Liver (tissue), 8 donors: ENCODE measurements at regions not wholly inside any gene's neighbourhood (a gene's known extent, or its start where the extent isn't known, plus 50 kb on each side); places are given as distances from the start of the nearest gene placed in this dataset.

Source experiments
- DNase-seq: peaks from one replicate; pipeline ENCODE4 v3.0.0-alpha.2; 2017; ENCODE audit warnings: low spot score
- H3K27ac ChIP-seq, 2 donors: one replicate each; pipeline ENCODE4 v1.7.0; 2013; ENCODE audit warnings: inconsistent platforms in 2 of 2, low read length in 2 of 2, control low read depth in 1 of 2, low read depth in 1 of 2, mild to moderate bottlenecking in 1 of 2
- H3K27me3 ChIP-seq, 4 donors: one replicate each; pipeline versions ENCODE4 v1.6.1 to v1.7.0; 2013; ENCODE audit warnings: low read length in 3 of 4, inconsistent platforms in 1 of 4, mild to moderate bottlenecking in 1 of 4, moderate library complexity in 1 of 4; ENCODE audit not compliant: control insufficient read depth in 4 of 4, insufficient read depth in 4 of 4
- H3K36me3 ChIP-seq, 4 donors: one replicate each; pipeline versions ENCODE4 v1.6.1 to v1.7.0; 2013; ENCODE audit warnings: low read length in 3 of 4, mild to moderate bottlenecking in 3 of 4, low read depth in 1 of 4, moderate library complexity in 1 of 4; ENCODE audit not compliant: control insufficient read depth in 4 of 4, insufficient read depth in 3 of 4
- H3K4me1 ChIP-seq, 4 donors: one replicate each; pipeline versions ENCODE4 v1.6.1 to v1.7.0; 2013; ENCODE audit warnings: low read length in 3 of 4, mild to moderate bottlenecking in 3 of 4, moderate library complexity in 1 of 4; ENCODE audit not compliant: control insufficient read depth in 4 of 4, insufficient read depth in 4 of 4
- H3K4me3 ChIP-seq, 3 donors: one replicate each; pipeline versions ENCODE4 v1.6.1 to v1.7.0; 2013; ENCODE audit warnings: low read length in 3 of 3, control low read depth in 1 of 3, low read depth in 1 of 3, mild to moderate bottlenecking in 1 of 3
- H3K9ac ChIP-seq, 2 donors: one replicate each; pipeline ENCODE4 v1.7.0; 2013; ENCODE audit warnings: low read length in 2 of 2, mild to moderate bottlenecking in 2 of 2, moderate library complexity in 2 of 2, control low read depth in 1 of 2, low read depth in 1 of 2
- H3K9me3 ChIP-seq, 4 donors: one replicate each; pipeline versions ENCODE4 v1.6.1 to v1.7.0; 2013; ENCODE audit warnings: low read length in 3 of 4; ENCODE audit not compliant: control insufficient read depth in 4 of 4
- ATF3 ChIP-seq: IDR thresholded peaks from 2 replicates; pipeline ENCODE4 v1.6.1; 2016; ENCODE audit warnings: antibody characterized with exemption
- CTCF ChIP-seq: fragments of 150-350 bp; IDR thresholded peaks from 2 replicates; pipeline ENCODE4 v1.5.1; 2017; ENCODE audit warnings: improper control_type of control experiment, low read depth, low read length; ENCODE audit not compliant: missing input control
- EGR1 ChIP-seq, 2 donors: IDR thresholded peaks; 2 replicates each; pipeline ENCODE4 v1.6.1; 2016 to 2018; ENCODE audit warnings: antibody characterized with exemption in 2 of 2, low read depth in 2 of 2
- FOXA1 ChIP-seq: IDR thresholded peaks from 2 replicates; pipeline ENCODE4 v1.6.1; 2016; ENCODE audit warnings: antibody characterized with exemption
- FOXA2 ChIP-seq: IDR thresholded peaks from 2 replicates; pipeline ENCODE4 v1.6.1; 2016; ENCODE audit warnings: antibody characterized with exemption
- GABPA ChIP-seq, 2 donors: IDR thresholded peaks in 1 of 2; conservative IDR thresholded peaks in 1 of 2; 2 replicates each; pipeline ENCODE4 v1.6.1; 2016; ENCODE audit warnings: antibody characterized with exemption in 2 of 2, mild to moderate bottlenecking in 1 of 2, moderate library complexity in 1 of 2
- HNF4A ChIP-seq, 2 donors: conservative IDR thresholded peaks; 2 replicates each; pipeline ENCODE4 v1.6.1; 2016; ENCODE audit warnings: antibody characterized with exemption in 2 of 2, mild to moderate bottlenecking in 2 of 2
- JUND ChIP-seq, 2 donors: IDR thresholded peaks; 2 replicates each; pipeline ENCODE4 v1.6.1; 2016; ENCODE audit warnings: antibody characterized with exemption in 2 of 2
- MAX ChIP-seq: IDR thresholded peaks from 2 replicates; pipeline ENCODE4 v1.6.1; 2016; ENCODE audit warnings: antibody characterized with exemption
- NR2F2 ChIP-seq: IDR thresholded peaks from 2 replicates; pipeline ENCODE4 v1.6.1; 2016; ENCODE audit warnings: antibody characterized with exemption
- RAD21 ChIP-seq, 2 donors: IDR thresholded peaks; 2 replicates each; pipeline ENCODE4 v1.6.1; 2016; ENCODE audit warnings: antibody characterized with exemption in 2 of 2, mild to moderate bottlenecking in 2 of 2
- REST ChIP-seq: IDR thresholded peaks from 2 replicates; pipeline ENCODE4 v1.6.1; 2016; ENCODE audit warnings: antibody characterized with exemption, mild to moderate bottlenecking
- RXRA ChIP-seq, 2 donors: IDR thresholded peaks; 2 replicates each; pipeline ENCODE4 v1.6.1; 2017 to 2018; ENCODE audit warnings: antibody characterized with exemption in 2 of 2, mild to moderate bottlenecking in 1 of 2
- SP1 ChIP-seq: IDR thresholded peaks from 2 replicates; pipeline ENCODE4 v1.6.1; 2018; ENCODE audit warnings: antibody characterized with exemption, mild to moderate bottlenecking
- TAF1 ChIP-seq: conservative IDR thresholded peaks from 2 replicates; pipeline ENCODE4 v1.6.1; 2016; ENCODE audit warnings: antibody characterized with exemption, mild to moderate bottlenecking
- YY1 ChIP-seq: IDR thresholded peaks from 2 replicates; pipeline ENCODE4 v1.6.1; 2016; ENCODE audit warnings: antibody characterized with exemption, mild to moderate bottlenecking
- ZBTB33 ChIP-seq: IDR thresholded peaks from 2 replicates; pipeline ENCODE4 v1.6.1; 2016; ENCODE audit warnings: antibody characterized with exemption
- WGBS: extraction: QIAGEN DNeasy Blood & Tissue Kit; methylation state at CpG from one replicate; pipeline ENCODE4 v1.1.7; 2013; 5-methylcytosine and 5-hydroxymethylcytosine counted together
- donor health status: healthy.
- donor health status: healthy.
- donor health status: healthy.
- donor health status: healthy.
- donor health status: healthy.

GRCh38 chr4:61068060-61068459 is 132.1 kb upstream of the ADGRL3 start:
- no peaks in the 10 kb centered on the region for H3K9me3 ChIP-seq
- H3K27me3 ChIP-seq: no peaks in the 10 kb centered on the region
- no peak overlapping the region for H3K27ac ChIP-seq
- no peak for TF ChIP-seq TAF1
- no peak for TF ChIP-seq YY1
- no peak for TF ChIP-seq FOXA2
- TF ChIP-seq ATF3: no peak
- H3K4me1 ChIP-seq: no peaks in the 10 kb centered on the region
- H3K4me3 ChIP-seq: no peak overlapping the region
- DNase-seq: no peak
- no peak overlapping the region for H3K9ac ChIP-seq
- WGBS: 65% methylated on average over 2 of the region's 2 CpGs
- no peaks in the 10 kb centered on the region for H3K36me3 ChIP-seq

GRCh38 chr4:61068745-61069144 is 131.4 kb upstream of the ADGRL3 start:
- Histone ChIP-seq H3K4me3 (no peak overlapping the region), H3K36me3 (no peaks in the 10 kb centered on the region), H3K9ac (no peak overlapping the region), H3K27ac (no peak overlapping the region), H3K4me1 (no peaks in the 10 kb centered on the region), H3K9me3 (no peaks in the 10 kb centered on the region), H3K27me3 (no peaks in the 10 kb centered on the region)
- WGBS: 63% methylated on average over 5 of the region's 5 CpGs
- TF ChIP-seq ZBTB33 (no peak), YY1 (no peak), SP1 (no peak), ATF3 (no peak), EGR1 (IDR thresholded peaks at IDR 0.05; ENCODE audit: low read depth in 2 of 2) (no peak), MAX (no peak)
- DNase-seq: no peak

GRCh38 chr4:61070269-61070668 is 129.9 kb upstream of the ADGRL3 start:
- no peak overlapping the region for H3K4me3 ChIP-seq
- H3K4me1 ChIP-seq: no peaks in the 10 kb centered on the region
- DNase-seq: no peak
- no peaks in the 10 kb centered on the region for H3K27me3 ChIP-seq
- no peak overlapping the region for H3K27ac ChIP-seq
- WGBS: 69% methylated on average over 3 of the region's 3 CpGs
- no peaks in the 10 kb centered on the region for H3K36me3 ChIP-seq
- H3K9me3 ChIP-seq: no peaks in the 10 kb centered on the region
- no peak overlapping the region for H3K9ac ChIP-seq
- no peak for TF ChIP-seq FOXA1
- no peak for TF ChIP-seq YY1
- no peak for TF ChIP-seq GABPA (IDR thresholded peaks at IDR 0.05 in 1 of 2, conservative IDR thresholded peaks at IDR 0.05 in 1 of 2)
- TF ChIP-seq CTCF: no peak
- no peak for TF ChIP-seq HNF4A (conservative IDR thresholded peaks at IDR 0.05)
- TF ChIP-seq NR2F2: no peak
- no peak for TF ChIP-seq EGR1 (IDR thresholded peaks at IDR 0.05; ENCODE audit: low read depth in 2 of 2)
- TF ChIP-seq RXRA (IDR thresholded peaks at IDR 0.05): no peak
- no peak for TF ChIP-seq MAX
- TF ChIP-seq RAD21 (IDR thresholded peaks at IDR 0.05): no peak
- no peak for TF ChIP-seq ZBTB33
- TF ChIP-seq TAF1: no peak
- no peak for TF ChIP-seq JUND (IDR thresholded peaks at IDR 0.05)
- no peak for TF ChIP-seq ATF3
- TF ChIP-seq FOXA2: no peak
- TF ChIP-seq REST: no peak
